ENCODE measurements at regions not wholly inside any gene's neighbourhood (a gene's known extent, or its start where the extent isn't known, plus 50 kb on each side); places are given as distances from the start of the nearest gene placed in this dataset.

GRCh38 chr15:96958721-96959120 lies 628.2 kb downstream of the NR2F2 start:
- no peak overlapping the region for H2BK120ac ChIP-seq (ENCODE audit: low read depth, low read length)
- no peak overlapping the region for H3K4ac ChIP-seq (ENCODE audit: low read depth, low read length)
- H3K4me1 ChIP-seq (ENCODE audit: control insufficient read depth, insufficient read depth, low read length) = no peaks in the 10 kb centered on the region
- H3K9me1 ChIP-seq (ENCODE audit: insufficient read depth, low read length) = no peaks in the 10 kb centered on the region
- H4K20me1 ChIP-seq (ENCODE audit: insufficient read depth, low read length) = no peaks in the 10 kb centered on the region
- no peak overlapping the region for H2AK5ac ChIP-seq (ENCODE audit: low read depth, low read length)
- ATAC-seq (ENCODE audit: low read depth) (no peak), DNase-seq (no peak)
- no peak overlapping the region for H4K5ac ChIP-seq (ENCODE audit: low read depth, low read length)
- no peaks in the 10 kb centered on the region for H3K36me3 ChIP-seq (ENCODE audit: control insufficient read depth, insufficient read depth, low read length)
- no peak overlapping the region for H4K91ac ChIP-seq (ENCODE audit: insufficient read depth, low read depth, low read length)
- no peak overlapping the region for H4K8ac ChIP-seq (ENCODE audit: low read depth in 2 of 2, low read length in 2 of 2)
- ChIA-PET POLR2A (ENCODE audit: unreplicated experiment) (no interaction called here), CTCF (no interaction called here)
- H2AFZ ChIP-seq (replicated peaks; ENCODE audit: low read length, poor library complexity) = no peak overlapping the region
- H2BK20ac ChIP-seq (ENCODE audit: low read depth, low read length) = no peak overlapping the region
- BruUV-seq (replicated peaks) = no TSS peak
- H3K23ac ChIP-seq (ENCODE audit: low read depth, low read length) = no peak overlapping the region
- H3K9ac ChIP-seq (ENCODE audit: low read depth, low read length) = no peak overlapping the region
- H2BK5ac ChIP-seq (ENCODE audit: low read depth, low read length, poor library complexity, severe bottlenecking) = no peak overlapping the region
- WGBS, 2 experiments (ENCODE audit: extremely low coverage in 2 of 2, insufficient read length in 1 of 2) = no CpG with 5 or more reads among the region's 2 CpGs
- TF ChIP-seq CHD1 (IDR thresholded peaks at IDR 0.05; ENCODE audit: low read depth, low read length) (no peak), MAZ (IDR thresholded peaks at IDR 0.05; ENCODE audit: borderline replicate concordance, low read depth, low read length) (no peak), POLR2A (IDR thresholded peaks at IDR 0.05; ENCODE audit: low read depth, low read length) (no peak), RCOR1 (IDR thresholded peaks at IDR 0.05; ENCODE audit: insufficient replicate concordance, low read length) (no peak), NFE2L2 (IDR thresholded peaks at IDR 0.05; ENCODE audit: low read depth, low read length) (no peak), FOS (IDR thresholded peaks at IDR 0.05; ENCODE audit: low read depth, low read length) (no peak), MAFK (IDR thresholded peaks at IDR 0.05; ENCODE audit: low read depth, low read length) (no peak), CEBPB (IDR thresholded peaks at IDR 0.05; ENCODE audit: low read depth, low read length) (no peak), MXI1 (IDR thresholded peaks at IDR 0.05; ENCODE audit: borderline replicate concordance, low read depth, low read length) (no peak)
- no peaks in the 10 kb centered on the region for H3K27me3 ChIP-seq (ENCODE audit: control insufficient read depth, insufficient read depth, low read length)
- H3K18ac ChIP-seq (ENCODE audit: low read depth, low read length) = no peak overlapping the region
- in situ Hi-C loops (cut with MboI; ENCODE audit: low sequenced_read_pairs) = no loop called here
- no peak overlapping the region for H2AK9ac ChIP-seq (replicated peaks; ENCODE audit: low read depth, low read length, poor library complexity)
- H3K14ac ChIP-seq (replicated peaks; ENCODE audit: low read depth, low read length) = no peak overlapping the region
- no peak overlapping the region for H2BK15ac ChIP-seq (ENCODE audit: low read depth, low read length)
- no peak overlapping the region for H3K4me2 ChIP-seq (ENCODE audit: low read depth, low read length)
- no peak overlapping the region for H3K27ac ChIP-seq (ENCODE audit: insufficient read depth, low read length)
- no peak overlapping the region for H3K56ac ChIP-seq (ENCODE audit: extremely low read depth, insufficient read depth, low read length)
- no peaks in the 10 kb centered on the region for H3K79me1 ChIP-seq (ENCODE audit: low read depth in 1 of 2, low read length in 2 of 2)
- dilution Hi-C loops (cut with HindIII; ENCODE audit: low sequenced_read_pairs, unreplicated experiment) = no loop called here
- peaks cover 18% of the 10 kb centered on the region for H3K9me3 ChIP-seq (ENCODE audit: control insufficient read depth, insufficient read depth, low read length)
- intact Hi-C loops (cut with micrococcal nuclease) = no loop called here
- H3K4me3 ChIP-seq (ENCODE audit: insufficient read depth, low read depth, low read length) = no peak overlapping the region

Data from IMR-90 (cell line).